ENCODE measurements at regions not wholly inside any gene's neighbourhood (a gene's known extent, or its start where the extent isn't known, plus 50 kb on each side); places are given as distances from the start of the nearest gene placed in this dataset.

DNA sequence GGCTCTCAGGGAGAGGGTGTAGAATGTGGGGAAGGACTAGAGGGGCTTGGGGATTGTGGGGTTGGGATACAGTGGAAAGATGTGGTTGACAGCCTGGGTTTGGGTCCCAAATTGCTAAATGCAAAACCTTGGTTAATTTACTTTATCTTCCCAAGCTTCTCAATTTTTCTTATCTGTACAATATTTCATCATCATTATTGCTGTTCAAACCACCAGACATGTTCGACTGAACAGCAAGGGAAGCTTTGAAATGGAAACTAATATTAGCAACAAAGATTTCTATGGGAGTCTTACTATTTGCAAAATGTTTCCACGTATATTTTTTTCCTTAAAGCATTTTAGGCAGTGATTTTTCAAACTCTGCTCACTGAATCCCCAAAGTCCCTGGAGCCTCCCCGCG, 67.0 kb upstream of the KAZN start:
- DNase-seq (ENCODE audit: low read depth), result no peak

DNA sequence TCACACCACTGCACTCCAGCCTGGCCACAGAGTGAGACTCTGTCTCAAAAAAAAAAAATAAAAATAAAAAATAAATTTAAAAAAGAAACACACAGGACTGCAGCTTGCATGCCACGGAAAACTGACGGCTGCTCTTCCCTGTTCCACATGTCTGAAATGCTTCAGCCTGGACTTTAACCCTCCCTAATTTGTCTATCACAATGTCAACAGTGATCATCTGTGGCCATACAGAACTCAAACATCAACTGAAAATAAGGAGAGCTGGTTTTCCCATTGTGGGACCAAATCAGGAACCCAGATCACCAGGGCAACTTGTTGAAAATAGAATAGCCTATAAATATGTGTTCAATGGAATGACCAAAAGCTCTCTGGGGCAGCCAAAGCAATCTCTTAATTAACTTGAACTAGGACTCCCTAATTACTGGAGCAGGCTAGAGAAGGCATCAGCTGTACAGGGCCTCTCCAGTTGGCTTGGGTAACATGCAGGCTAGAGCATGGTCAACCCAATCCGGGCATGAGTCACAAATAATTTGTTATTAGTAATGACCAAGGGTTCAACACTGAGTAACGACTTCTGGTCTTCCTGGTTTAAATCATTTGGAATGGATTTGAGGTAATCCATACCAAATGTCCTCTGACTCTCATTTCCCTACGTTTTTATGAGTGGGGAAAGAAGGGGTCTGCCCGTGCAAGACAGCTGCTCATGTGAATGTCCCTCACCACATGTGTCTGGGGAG, 62.7 kb upstream of the KAZN start:
- DNase-seq (ENCODE audit: low read depth), result no peak

- no peak for DNase-seq (ENCODE audit: low read depth)
These were observed 60.1 kb upstream of the KAZN start for GRCh38 chr1:14538335-14538734.

DNA sequence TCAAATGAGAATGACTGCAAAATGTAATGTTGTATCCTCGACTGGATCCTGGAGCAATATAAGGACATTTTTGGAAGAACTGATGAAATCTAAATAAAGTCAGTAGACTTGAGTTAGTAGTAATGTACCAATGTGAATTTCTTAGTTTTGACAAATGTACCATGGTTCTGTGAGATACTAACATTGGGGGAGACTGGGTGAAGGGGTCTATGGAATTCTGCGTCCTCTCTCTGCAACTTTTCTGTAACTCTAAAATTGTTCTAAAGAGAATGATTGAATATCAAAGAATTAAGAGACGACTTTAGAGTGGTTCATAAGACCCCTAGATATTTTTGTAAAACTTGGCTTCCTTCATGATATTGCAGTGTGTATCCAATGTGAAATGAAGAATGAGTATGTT, 59.2 kb upstream of the KAZN start:
- DNase-seq (ENCODE audit: low read depth), result no peak

GRCh38 chr1:14539953-14540563, 58.4 kb upstream of the KAZN start:
- DNase-seq (ENCODE audit: low read depth), result no peak

DNA sequence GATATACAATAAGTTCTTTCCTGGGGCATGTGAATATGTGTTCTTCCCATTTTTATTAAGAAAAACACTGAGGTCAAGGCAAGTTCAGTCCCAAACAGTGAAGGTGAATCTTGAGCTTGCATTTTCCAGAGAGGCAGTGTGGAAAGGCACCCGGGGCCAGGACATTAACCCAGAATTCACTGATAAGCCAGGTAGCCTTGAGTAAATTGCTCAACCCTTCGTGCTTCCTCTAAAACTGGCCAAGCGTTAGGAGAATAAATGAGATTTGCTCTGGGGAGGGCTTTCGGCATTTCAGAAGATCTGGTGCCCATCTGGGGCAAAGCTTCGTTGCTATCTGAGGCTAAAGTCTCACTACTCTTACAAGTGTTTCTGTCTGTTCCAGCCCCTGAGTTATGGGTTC, 57.1 kb upstream of the KAZN start:
- DNase-seq (ENCODE audit: low read depth), result no peak

- DNase-seq (ENCODE audit: low read depth), result no peak
These were observed 55.2 kb upstream of the KAZN start for GRCh38 chr1:14543191-14543840.

GRCh38 chr1:14544319-14544718, 54.2 kb upstream of the KAZN start:
- no peak for DNase-seq (ENCODE audit: low read depth)

GRCh38 chr1:14545422-14546025, 53.0 kb upstream of the KAZN start:
- no peak for DNase-seq (ENCODE audit: low read depth)

- no peak for DNase-seq (ENCODE audit: low read depth)
These were observed 52.1 kb upstream of the KAZN start for GRCh38 chr1:14546416-14546815.

Measured in T follicular helper cell (primary cell).